IMR-90 (cell line): ENCODE measurements at regions not wholly inside any gene's neighbourhood (a gene's known extent, or its start where the extent isn't known, plus 50 kb on each side); places are given as distances from the start of the nearest gene placed in this dataset.

Experiments
- BHLHE40 ChIP-seq: fragments of 150-350 bp; IDR thresholded peaks from 2 replicates; pipeline ENCODE4 v1.6.1; 2016; ENCODE audit warnings: mild to moderate bottlenecking, low read depth, low read length
- CEBPB ChIP-seq: IDR thresholded peaks from 2 replicates; pipeline ENCODE4 v1.6.1; 2012; ENCODE audit warnings: low read depth, low read length, improper control_type of control experiment
- CHD1 ChIP-seq: IDR thresholded peaks from 2 replicates; pipeline ENCODE4 v1.6.1; 2012; ENCODE audit warnings: low read depth, low read length, improper control_type of control experiment
- ELK1 ChIP-seq: fragments of 150-350 bp; IDR thresholded peaks from 2 replicates; pipeline ENCODE4 v1.6.1; 2016; ENCODE audit warnings: low read depth, mild to moderate bottlenecking, low read length, moderate library complexity, borderline replicate concordance
- MAFK ChIP-seq: IDR thresholded peaks from 2 replicates; pipeline ENCODE4 v1.6.1; 2012; ENCODE audit warnings: low read depth, low read length, improper control_type of control experiment
- MAZ ChIP-seq: IDR thresholded peaks from 2 replicates; pipeline ENCODE4 v1.6.1; 2012; ENCODE audit warnings: low read depth, mild to moderate bottlenecking, low read length, improper control_type of control experiment, moderate library complexity, borderline replicate concordance
- MXI1 ChIP-seq: IDR thresholded peaks from 2 replicates; pipeline ENCODE4 v1.6.1; 2012; ENCODE audit warnings: low read depth, mild to moderate bottlenecking, low read length, moderate library complexity, borderline replicate concordance
- POLR2A ChIP-seq: IDR thresholded peaks from 2 replicates; pipeline ENCODE4 v1.6.1; 2012; ENCODE audit warnings: mild to moderate bottlenecking, low read depth, low read length
- RAD21 ChIP-seq: IDR thresholded peaks from 2 replicates; pipeline ENCODE4 v1.6.1; 2012; ENCODE audit warnings: low read length, improper control_type of control experiment
- RCOR1 ChIP-seq: IDR thresholded peaks from 2 replicates; pipeline ENCODE4 v1.6.1; 2012; ENCODE audit warnings: mild to moderate bottlenecking, low read length, improper control_type of control experiment; ENCODE audit not compliant: insufficient replicate concordance
- RFX5 ChIP-seq: IDR thresholded peaks from 2 replicates; pipeline ENCODE4 v1.8.0; 2012; ENCODE audit warnings: low read depth, mild to moderate bottlenecking, low read length, moderate library complexity
- SMC3 ChIP-seq: fragments of 150-350 bp; IDR thresholded peaks from 2 replicates; pipeline ENCODE4 v1.6.1; 2016; ENCODE audit warnings: low read depth, mild to moderate bottlenecking, antibody characterized with exemption, low read length, moderate library complexity
- TF ChIP-seq, protein P1 (sequence below): conservative IDR thresholded peaks from 2 replicates; pipeline ENCODE4 v1.5.1; 2012; ENCODE audit warnings: mild to moderate bottlenecking, low read depth, low read length, improper control_type of control experiment
- TF ChIP-seq, protein P2 (sequence below): fragments of 150-350 bp; IDR thresholded peaks from 2 replicates; pipeline ENCODE4 v1.6.1; 2017; ENCODE audit warnings: mild to moderate bottlenecking, antibody characterized with exemption, low read length, low read depth

GRCh38 chr12:125742413-125742812 is 677.2 kb downstream of the AACS start:
- TF ChIP-seq, protein P1, sequence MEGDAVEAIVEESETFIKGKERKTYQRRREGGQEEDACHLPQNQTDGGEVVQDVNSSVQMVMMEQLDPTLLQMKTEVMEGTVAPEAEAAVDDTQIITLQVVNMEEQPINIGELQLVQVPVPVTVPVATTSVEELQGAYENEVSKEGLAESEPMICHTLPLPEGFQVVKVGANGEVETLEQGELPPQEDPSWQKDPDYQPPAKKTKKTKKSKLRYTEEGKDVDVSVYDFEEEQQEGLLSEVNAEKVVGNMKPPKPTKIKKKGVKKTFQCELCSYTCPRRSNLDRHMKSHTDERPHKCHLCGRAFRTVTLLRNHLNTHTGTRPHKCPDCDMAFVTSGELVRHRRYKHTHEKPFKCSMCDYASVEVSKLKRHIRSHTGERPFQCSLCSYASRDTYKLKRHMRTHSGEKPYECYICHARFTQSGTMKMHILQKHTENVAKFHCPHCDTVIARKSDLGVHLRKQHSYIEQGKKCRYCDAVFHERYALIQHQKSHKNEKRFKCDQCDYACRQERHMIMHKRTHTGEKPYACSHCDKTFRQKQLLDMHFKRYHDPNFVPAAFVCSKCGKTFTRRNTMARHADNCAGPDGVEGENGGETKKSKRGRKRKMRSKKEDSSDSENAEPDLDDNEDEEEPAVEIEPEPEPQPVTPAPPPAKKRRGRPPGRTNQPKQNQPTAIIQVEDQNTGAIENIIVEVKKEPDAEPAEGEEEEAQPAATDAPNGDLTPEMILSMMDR, result no peak
- TF ChIP-seq CHD1 (no peak), SMC3 (no peak), POLR2A (no peak), RAD21 (no peak), RFX5 (no peak), MXI1 (no peak), RCOR1 (no peak), MAZ (no peak), BHLHE40 (no peak), CEBPB (no peak), MAFK (no peak), ELK1 (no peak)
- TF ChIP-seq, protein P2, sequence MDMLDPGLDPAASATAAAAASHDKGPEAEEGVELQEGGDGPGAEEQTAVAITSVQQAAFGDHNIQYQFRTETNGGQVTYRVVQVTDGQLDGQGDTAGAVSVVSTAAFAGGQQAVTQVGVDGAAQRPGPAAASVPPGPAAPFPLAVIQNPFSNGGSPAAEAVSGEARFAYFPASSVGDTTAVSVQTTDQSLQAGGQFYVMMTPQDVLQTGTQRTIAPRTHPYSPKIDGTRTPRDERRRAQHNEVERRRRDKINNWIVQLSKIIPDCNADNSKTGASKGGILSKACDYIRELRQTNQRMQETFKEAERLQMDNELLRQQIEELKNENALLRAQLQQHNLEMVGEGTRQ, result no peak
